Hematopoietic multipotent progenitor cell treated with erythropoietin and hydrocortisone succinate and interleukin-3 and kit ligand, for 4 days (in vitro differentiated cells): ENCODE measurements at regions not wholly inside any gene's neighbourhood (a gene's known extent, or its start where the extent isn't known, plus 50 kb on each side); places are given as distances from the start of the nearest gene placed in this dataset.

Experiments
- DNase-seq: peaks from one replicate; pipeline ENCODE4 v3.0.0-alpha.2; 2015

GRCh38 chr1:57522575-57522974, 98.7 kb upstream of the DAB1 start:
- DNase-seq: no peak

GRCh38 chr1:57520743-57521515, 97.1 kb upstream of the DAB1 start:
- no peak for DNase-seq

- peak; percentile 54 for DNase-seq
Measured at GRCh38 chr1:57518496-57518895, 94.6 kb upstream of the DAB1 start.

GRCh38 chr1:57517587-57518374, 93.9 kb upstream of the DAB1 start:
- no peak for DNase-seq

- no peak for DNase-seq
Measured at GRCh38 chr1:57512386-57512785, 88.5 kb upstream of the DAB1 start.

GRCh38 chr1:57506941-57507340, 83.1 kb upstream of the DAB1 start:
- DNase-seq: no peak

GRCh38 chr1:57503337-57503736, 79.5 kb upstream of the DAB1 start:
- DNase-seq: no peak

- DNase-seq: no peak
Measured at GRCh38 chr1:57500136-57500830, 76.4 kb upstream of the DAB1 start.

- no peak for DNase-seq
Measured at GRCh38 chr1:57494530-57495079, 70.7 kb upstream of the DAB1 start.

- no peak for DNase-seq
Measured at GRCh38 chr1:57492586-57493226, 68.8 kb upstream of the DAB1 start.

GRCh38 chr1:57489358-57490036, 65.6 kb upstream of the DAB1 start:
- DNase-seq: no peak

- DNase-seq: no peak
Measured at GRCh38 chr1:57485643-57486042, 61.8 kb upstream of the DAB1 start.

GRCh38 chr1:57483954-57484353, 60.1 kb upstream of the DAB1 start:
- no peak for DNase-seq

GRCh38 chr1:57479471-57479870, 55.6 kb upstream of the DAB1 start:
- no peak for DNase-seq

- no peak for DNase-seq
Measured at GRCh38 chr1:57475366-57475765, 51.5 kb upstream of the DAB1 start.

GRCh38 chr1:57474137-57474750, 50.4 kb upstream of the DAB1 start:
- DNase-seq: no peak
